ENCODE measurements at regions not wholly inside any gene's neighbourhood (a gene's known extent, or its start where the extent isn't known, plus 50 kb on each side); places are given as distances from the start of the nearest gene placed in this dataset.

GRCh38 chr2:234438305-234438977 is 58.4 kb downstream of the ARL4C start:
- Histone ChIP-seq H3K4me3 (no peak overlapping the region), H3K9me3 (no peaks in the 10 kb centered on the region), H3K36me3 (no peaks in the 10 kb centered on the region), H3K4me1 (peaks cover 0 to 13% (median 2%) of the 10 kb centered on the region in 4 donors), H3K27ac (no peak overlapping the region), H3K27me3 (no peaks in the 10 kb centered on the region)
- intact Hi-C loops (cut with DNase I; ENCODE audit: low total_unique reads), result no loop called here
- no peak for DNase-seq
- TF ChIP-seq, protein P1, sequence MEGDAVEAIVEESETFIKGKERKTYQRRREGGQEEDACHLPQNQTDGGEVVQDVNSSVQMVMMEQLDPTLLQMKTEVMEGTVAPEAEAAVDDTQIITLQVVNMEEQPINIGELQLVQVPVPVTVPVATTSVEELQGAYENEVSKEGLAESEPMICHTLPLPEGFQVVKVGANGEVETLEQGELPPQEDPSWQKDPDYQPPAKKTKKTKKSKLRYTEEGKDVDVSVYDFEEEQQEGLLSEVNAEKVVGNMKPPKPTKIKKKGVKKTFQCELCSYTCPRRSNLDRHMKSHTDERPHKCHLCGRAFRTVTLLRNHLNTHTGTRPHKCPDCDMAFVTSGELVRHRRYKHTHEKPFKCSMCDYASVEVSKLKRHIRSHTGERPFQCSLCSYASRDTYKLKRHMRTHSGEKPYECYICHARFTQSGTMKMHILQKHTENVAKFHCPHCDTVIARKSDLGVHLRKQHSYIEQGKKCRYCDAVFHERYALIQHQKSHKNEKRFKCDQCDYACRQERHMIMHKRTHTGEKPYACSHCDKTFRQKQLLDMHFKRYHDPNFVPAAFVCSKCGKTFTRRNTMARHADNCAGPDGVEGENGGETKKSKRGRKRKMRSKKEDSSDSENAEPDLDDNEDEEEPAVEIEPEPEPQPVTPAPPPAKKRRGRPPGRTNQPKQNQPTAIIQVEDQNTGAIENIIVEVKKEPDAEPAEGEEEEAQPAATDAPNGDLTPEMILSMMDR (IDR thresholded peaks at IDR 0.05), result no peak

GRCh38 chr2:234437642-234438304 is 59.1 kb downstream of the ARL4C start:
- Histone ChIP-seq H3K27me3 (no peaks in the 10 kb centered on the region), H3K4me1 (peaks cover 0 to 13% (median 2%) of the 10 kb centered on the region in 4 donors), H3K36me3 (no peaks in the 10 kb centered on the region), H3K27ac (no peak overlapping the region), H3K4me3 (no peak overlapping the region), H3K9me3 (no peaks in the 10 kb centered on the region)
- intact Hi-C loops (cut with DNase I; ENCODE audit: low total_unique reads), result no loop called here
- DNase-seq, result no peak
- TF ChIP-seq, protein P1 (IDR thresholded peaks at IDR 0.05), result no peak

DNA sequence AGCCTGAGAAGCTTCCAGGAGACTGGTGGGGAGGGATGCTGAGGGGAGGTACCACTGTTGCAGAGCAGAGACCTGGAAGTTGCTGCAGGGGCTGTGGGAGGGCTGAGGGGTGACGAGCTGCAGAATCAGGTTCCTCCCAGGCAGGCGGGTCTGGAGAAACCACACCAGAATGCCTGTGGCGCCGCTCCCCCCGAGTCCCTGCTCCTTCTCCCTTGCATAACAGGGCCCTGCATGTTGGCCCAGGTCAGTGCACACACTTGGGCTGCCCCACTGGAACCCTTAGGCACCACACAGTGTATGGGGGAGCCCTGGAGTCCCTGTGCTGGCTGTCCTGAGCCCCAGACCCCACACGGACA is 60.4 kb downstream of the ARL4C start:
- H3K4me3 ChIP-seq, result no peak overlapping the region
- TF ChIP-seq, protein P1 (IDR thresholded peaks at IDR 0.05), result no peak
- DNase-seq, result no peak
- H3K27ac ChIP-seq, result no peak overlapping the region
- no peaks in the 10 kb centered on the region for H3K27me3 ChIP-seq
- intact Hi-C loops (cut with DNase I; ENCODE audit: low total_unique reads), result no loop called here
- H3K4me1 ChIP-seq, result peaks cover 0 to 13% (median 2%) of the 10 kb centered on the region in 4 donors
- no peaks in the 10 kb centered on the region for H3K9me3 ChIP-seq
- H3K36me3 ChIP-seq, result no peaks in the 10 kb centered on the region

DNA sequence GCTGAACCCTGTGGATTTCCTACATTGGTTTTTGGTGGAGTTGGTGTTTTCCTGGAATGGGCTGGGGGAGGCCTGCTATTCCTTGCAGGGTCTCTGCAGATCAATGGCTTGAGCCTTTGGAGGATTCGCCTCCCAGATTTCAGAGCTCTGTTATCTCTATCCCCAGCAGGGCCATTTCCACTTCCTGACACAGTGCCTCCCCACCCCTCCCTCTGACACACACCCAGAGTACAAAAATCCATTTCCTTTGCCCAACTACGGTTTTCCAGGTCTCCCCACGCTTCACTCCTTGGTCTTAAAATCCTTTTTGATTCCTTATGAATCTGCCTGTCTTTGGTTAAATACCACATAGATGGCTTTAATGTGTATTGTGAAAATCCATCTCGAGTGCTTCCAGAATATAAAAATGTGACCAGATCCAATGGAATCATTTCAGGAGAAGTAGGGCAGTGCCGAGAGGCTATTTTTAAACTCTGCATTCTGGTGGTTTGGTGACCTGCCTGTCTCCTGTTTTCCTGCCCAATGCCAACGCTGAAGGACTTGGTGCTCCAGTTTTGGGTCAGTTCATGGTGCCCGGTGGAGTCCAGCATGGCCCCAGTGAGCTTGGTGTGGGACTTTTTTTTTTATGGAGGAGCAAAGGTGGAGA is 60.9 kb downstream of the ARL4C start:
- H3K27me3 ChIP-seq, result no peaks in the 10 kb centered on the region
- H3K4me1 ChIP-seq, result peaks cover 0 to 13% (median 2%) of the 10 kb centered on the region in 4 donors
- peak overlapping the region; percentile 8 to 44 for H3K27ac ChIP-seq
- no peak for DNase-seq
- H3K4me3 ChIP-seq, result no peak overlapping the region
- no peaks in the 10 kb centered on the region for H3K36me3 ChIP-seq
- TF ChIP-seq, protein P1 (IDR thresholded peaks at IDR 0.05), result no peak
- no peaks in the 10 kb centered on the region for H3K9me3 ChIP-seq
- intact Hi-C loops (cut with DNase I; ENCODE audit: low total_unique reads), result no loop called here

GRCh38 chr2:234433201-234433600 is 63.7 kb downstream of the ARL4C start:
- Histone ChIP-seq H3K27ac (no peak overlapping the region), H3K4me3 (no peak overlapping the region), H3K36me3 (no peaks in the 10 kb centered on the region), H3K4me1 (peaks cover 0 to 13% (median 2%) of the 10 kb centered on the region in 4 donors), H3K27me3 (no peaks in the 10 kb centered on the region), H3K9me3 (no peaks in the 10 kb centered on the region)
- intact Hi-C loops (cut with DNase I; ENCODE audit: low total_unique reads), result no loop called here
- TF ChIP-seq, protein P1 (IDR thresholded peaks at IDR 0.05), result no peak
- DNase-seq, result no peak

Data from tibial artery (tissue), 4 donors.